H1 (cell line): ENCODE measurements at regions not wholly inside any gene's neighbourhood (a gene's known extent, or its start where the extent isn't known, plus 50 kb on each side); places are given as distances from the start of the nearest gene placed in this dataset.

Experiments
- CTCF ChIA-PET: fragments of 300-600 bp; sonication (Branson Sonifier 250); formaldehyde crosslinking; loops from one replicate; lab custom pipeline; 2021; ENCODE audit not compliant: partially characterized antibody; lab: Charles Lee
- POLR2A ChIA-PET: fragments of 300-600 bp; sonication (Branson Sonifier 250); formaldehyde crosslinking; loops from one replicate; lab custom pipeline; 2021; ENCODE audit warnings: inconsistent platforms; ENCODE audit not compliant: partially characterized antibody; lab: Charles Lee
- DNase-seq, 2 experiments: peaks; one replicate each; pipeline versions ENCODE4 v3.0.0 to v3.0.0-alpha.2; 2010 to 2022; ENCODE audit warnings: low spot score in 2 of 2, low read depth in 1 of 2, mixed read lengths in 1 of 2
- FAIRE-seq: peaks from 2 replicates; lab custom pipeline; 2011; peaks lifted over from hg19 to GRCh38; lab: Jason Lieb, UNC
- H2AFZ ChIP-seq: 2 replicates; pipeline ENCODE4 v1.8.1; 2012; ENCODE audit warnings: low read length, inconsistent platforms
- H2AK5ac ChIP-seq: 2 replicates; pipeline ENCODE4 v1.6.1; 2013; ENCODE audit warnings: low read depth, low read length
- H2BK120ac ChIP-seq: replicated peaks from 2 replicates; pipeline ENCODE3; 2013; ENCODE audit warnings: low read depth, low read length, inconsistent platforms
- H2BK12ac ChIP-seq: 2 replicates; pipeline ENCODE4 v1.6.1; 2013; ENCODE audit warnings: low read depth, low read length
- H2BK15ac ChIP-seq: 2 replicates; pipeline ENCODE4 v1.6.1; 2013; ENCODE audit warnings: low read length
- H2BK20ac ChIP-seq: 2 replicates; pipeline ENCODE4 v1.6.1; 2013; ENCODE audit warnings: low read length
- H2BK5ac ChIP-seq: 2 replicates; pipeline ENCODE4 v1.6.1; 2013; ENCODE audit warnings: low read depth, low read length
- H3K14ac ChIP-seq: 2 replicates; pipeline ENCODE4 v1.6.1; 2013; ENCODE audit warnings: inconsistent platforms; ENCODE audit not compliant: insufficient read length
- H3K18ac ChIP-seq: 2 replicates; pipeline ENCODE4 v1.6.1; 2013; ENCODE audit warnings: low read length; ENCODE audit errors: extremely low read depth
- H3K23ac ChIP-seq: 2 replicates; pipeline ENCODE4 v1.6.1; 2013; ENCODE audit warnings: inconsistent platforms; ENCODE audit not compliant: insufficient read length
- H3K23me2 ChIP-seq: 2 replicates; pipeline ENCODE4 v1.6.1; 2013; ENCODE audit warnings: low read depth, low read length
- H3K27ac ChIP-seq: 2 replicates; pipeline ENCODE4 v1.6.1; 2011; ENCODE audit warnings: low read depth, low read length, inconsistent platforms
- H3K27me3 ChIP-seq, 4 experiments: replicated peaks in 1 of 4; 1 replicate in 1 of 4; 2 replicates in 3 of 4; pipeline versions ENCODE4 v1.6.1 to v1.8.1; 2011 to 2013; ENCODE audit warnings: low read length in 3 of 4, mild to moderate bottlenecking in 3 of 4, inconsistent platforms in 2 of 4, mixed read lengths in 2 of 4, moderate library complexity in 1 of 4; ENCODE audit not compliant: control insufficient read depth in 3 of 4, insufficient read depth in 3 of 4; ENCODE audit errors: extremely low read depth in 1 of 4
- H3K36me3 ChIP-seq, 4 experiments: 2 replicates each; pipeline versions ENCODE4 v1.6.1 to v1.8.1; 2011 to 2013; ENCODE audit warnings: mild to moderate bottlenecking in 4 of 4, low read length in 3 of 4, moderate library complexity in 2 of 4, control low read depth in 1 of 4, inconsistent platforms in 1 of 4; ENCODE audit not compliant: insufficient read depth in 4 of 4, control insufficient read depth in 2 of 4
- H3K4ac ChIP-seq: replicated peaks from 2 replicates; pipeline ENCODE3; 2013; ENCODE audit warnings: low read length, low read depth, mixed read lengths, inconsistent platforms; ENCODE audit not compliant: insufficient read length
- H3K4me1 ChIP-seq, 4 experiments: replicated peaks in 1 of 4; 1 replicate in 1 of 4; 2 replicates in 3 of 4; pipeline versions ENCODE4 v1.6.1 to v1.8.1; 2011 to 2013; ENCODE audit warnings: low read length in 3 of 4, inconsistent platforms in 2 of 4, mixed read lengths in 1 of 4; ENCODE audit not compliant: insufficient read depth in 4 of 4, control insufficient read depth in 3 of 4
- H3K4me2 ChIP-seq, 2 experiments: 2 replicates each; pipeline versions ENCODE4 v1.6.1 to v1.8.1; 2011 to 2013; ENCODE audit warnings: low read depth in 2 of 2, low read length in 2 of 2, control low read depth in 1 of 2, inconsistent platforms in 1 of 2, mild to moderate bottlenecking in 1 of 2; ENCODE audit not compliant: insufficient read depth in 1 of 2
- H3K4me3 ChIP-seq, 4 experiments: fragments of 200-600, 300-600 bp in 1 of 4; sonication (generic), shearing (Covaris generic), sonication (Bioruptor Twin) in 1 of 4; 2 replicates each; pipeline versions ENCODE4 v1.5.1 to v1.8.1; 2011 to 2016; ENCODE audit warnings: low read length in 4 of 4, low read depth in 3 of 4, control low read depth in 2 of 4, inconsistent platforms in 2 of 4, mild to moderate bottlenecking in 2 of 4, mixed read lengths in 1 of 4, moderate library complexity in 1 of 4; ENCODE audit not compliant: insufficient read depth in 2 of 4; ENCODE audit errors: extremely low read depth in 1 of 4
- H3K56ac ChIP-seq: replicated peaks from 2 replicates; pipeline ENCODE3; 2013; ENCODE audit warnings: low read depth, mild to moderate bottlenecking, mixed read lengths, low read length, inconsistent platforms; ENCODE audit not compliant: insufficient read length
- H3K79me1 ChIP-seq: 2 replicates; pipeline ENCODE4 v1.6.1; 2013; ENCODE audit warnings: low read depth, low read length, control low read depth
- H3K79me2 ChIP-seq, 2 experiments: 2 replicates each; pipeline versions ENCODE4 v1.6.1 to v1.8.1; 2012 to 2013; ENCODE audit warnings: low read length in 2 of 2, mild to moderate bottlenecking in 2 of 2, inconsistent platforms in 1 of 2; ENCODE audit not compliant: insufficient read depth in 2 of 2, control insufficient read depth in 1 of 2
- H3K9ac ChIP-seq, 4 experiments: replicated peaks in 1 of 4; 1 replicate in 1 of 4; 2 replicates in 3 of 4; pipeline versions ENCODE4 v1.6.1 to v1.8.1; 2011 to 2013; ENCODE audit warnings: low read depth in 3 of 4, low read length in 3 of 4, control low read depth in 2 of 4, mild to moderate bottlenecking in 2 of 4, moderate library complexity in 2 of 4, inconsistent platforms in 1 of 4; ENCODE audit errors: extremely low read depth in 1 of 4
- H3K9me3 ChIP-seq, 2 experiments: 2 replicates each; pipeline versions ENCODE4 v1.6.1 to v1.8.1; 2012 to 2013; ENCODE audit warnings: mild to moderate bottlenecking in 2 of 2, moderate library complexity in 2 of 2, control low read depth in 1 of 2, inconsistent platforms in 1 of 2, low read depth in 1 of 2, low read length in 1 of 2, mixed read lengths in 1 of 2; ENCODE audit not compliant: insufficient read depth in 2 of 2
- H4K20me1 ChIP-seq, 2 experiments: replicated peaks in 1 of 2; 2 replicates each; pipeline versions ENCODE3 to v1.8.1; 2011 to 2013; ENCODE audit warnings: inconsistent platforms in 2 of 2, low read length in 2 of 2, mild to moderate bottlenecking in 1 of 2; ENCODE audit not compliant: insufficient read depth in 2 of 2, control insufficient read depth in 1 of 2
- H4K5ac ChIP-seq: 2 replicates; pipeline ENCODE4 v1.6.1; 2013; ENCODE audit warnings: low read length, low read depth, mixed read lengths, inconsistent platforms; ENCODE audit not compliant: insufficient read length
- H4K8ac ChIP-seq: 2 replicates; pipeline ENCODE4 v1.8.0; 2013; ENCODE audit warnings: mild to moderate bottlenecking, moderate library complexity, low read length, inconsistent platforms; ENCODE audit not compliant: insufficient read depth; ENCODE audit errors: extremely low read depth
- H4K91ac ChIP-seq: replicated peaks from 2 replicates; pipeline ENCODE3; 2013; ENCODE audit warnings: low read length, mixed read lengths, inconsistent platforms; ENCODE audit not compliant: insufficient read length
- CBX5 ChIP-seq: fragments of 300-800, 300-1000 bp; sonication (generic); IDR thresholded peaks from 2 replicates; pipeline ENCODE4 v1.7.1; 2016; ENCODE audit warnings: antibody characterized with exemption, low read length, low read depth
- ZNF274 ChIP-seq: IDR thresholded peaks from 2 replicates; pipeline ENCODE4 v1.7.0; 2012; ENCODE audit warnings: low read length, borderline replicate concordance; ENCODE audit errors: extremely low read depth

DNA sequence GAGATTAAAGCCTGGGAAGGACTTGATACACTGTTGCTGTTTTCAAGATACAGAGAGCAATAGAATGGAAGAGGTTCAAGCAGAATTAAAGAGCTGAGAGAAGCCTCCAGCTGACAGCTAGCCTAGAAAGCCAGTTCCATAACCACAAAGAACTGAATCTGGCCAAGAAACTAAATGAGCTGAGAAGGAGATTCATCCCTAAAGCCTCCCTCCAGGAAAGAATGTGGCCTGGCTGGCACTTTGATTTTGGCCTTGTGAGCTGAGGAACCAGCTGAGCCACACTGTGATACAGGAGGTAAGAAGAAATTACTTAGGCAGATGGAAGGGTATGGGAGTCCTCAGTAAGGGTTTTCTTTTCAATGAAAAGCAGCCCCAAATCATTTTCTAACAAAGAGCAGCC is 324.1 kb downstream of the PHF14 start:
- TF ChIP-seq CBX5: no peak
- no peak for TF ChIP-seq ZNF274
- Histone ChIP-seq H4K91ac (no peak overlapping the region), H3K4me1 (peaks cover 0 to 4% (median 0%) of the 10 kb centered on the region in 4 experiments; a peak in 1 of 7 replicates), H3K27ac (no peak overlapping the region), H3K4me3 (no peak overlapping the region), H3K9me3 (no peaks in the 10 kb centered on the region), H4K8ac (no peak overlapping the region), H3K9ac (no peak overlapping the region), H4K20me1 (no peaks in the 10 kb centered on the region), H3K27me3 (no peaks in the 10 kb centered on the region), H3K56ac (no peak overlapping the region), H2BK15ac (no peak overlapping the region), H3K36me3 (no peaks in the 10 kb centered on the region), H3K79me2 (no peaks in the 10 kb centered on the region), H3K4ac (no peak overlapping the region), H3K23me2 (no peaks in the 10 kb centered on the region), H3K23ac (no peak overlapping the region), H4K5ac (no peak overlapping the region), H2BK12ac (no peak overlapping the region), H2BK20ac (no peak overlapping the region), H3K14ac (no peak overlapping the region), H3K18ac (no peak overlapping the region), H2AFZ (peak overlapping the region; percentile 60; the same call in 1 of the 2 replicates), H2BK120ac (no peak overlapping the region), H2BK5ac (no peak overlapping the region), H3K4me2 (no peak overlapping the region), H2AK5ac (no peak overlapping the region), H3K79me1 (no peaks in the 10 kb centered on the region)
- DNase-seq (no peak), FAIRE-seq (no peak)
- ChIA-PET POLR2A (no interaction called here), CTCF (no interaction called here)
